ENCODE measurements at regions not wholly inside any gene's neighbourhood (a gene's known extent, or its start where the extent isn't known, plus 50 kb on each side); places are given as distances from the start of the nearest gene placed in this dataset.

GRCh38 chr13:50512474-50513299 lies 330.8 kb downstream of the DLEU7 start:
- no peak for DNase-seq

GRCh38 chr13:50513300-50513877 lies 330.1 kb downstream of the DLEU7 start:
- no peak for DNase-seq

- DNase-seq: no peak
Observed at GRCh38 chr13:50514249-50514648, 329.2 kb downstream of the DLEU7 start.

GRCh38 chr13:50518131-50518530 lies 325.4 kb downstream of the DLEU7 start:
- no peak for DNase-seq

- DNase-seq: no peak
Observed at GRCh38 chr13:50518781-50519201, 324.7 kb downstream of the DLEU7 start.

- DNase-seq: no peak
Observed at GRCh38 chr13:50519866-50520265, 323.6 kb downstream of the DLEU7 start.

- DNase-seq: no peak
Observed at GRCh38 chr13:50521006-50521830, 322.3 kb downstream of the DLEU7 start.

- no peak for DNase-seq
Observed at GRCh38 chr13:50521831-50522149, 321.7 kb downstream of the DLEU7 start.

- no peak for DNase-seq
Observed at GRCh38 chr13:50522506-50522905, 321.0 kb downstream of the DLEU7 start.

GRCh38 chr13:50523307-50523706 lies 320.2 kb downstream of the DLEU7 start:
- no peak for DNase-seq

- DNase-seq: no peak
Observed at GRCh38 chr13:50524560-50524959, 318.9 kb downstream of the DLEU7 start.

- DNase-seq: no peak
Observed at GRCh38 chr13:50526661-50527071, 316.8 kb downstream of the DLEU7 start.

GRCh38 chr13:50527188-50527587 lies 316.3 kb downstream of the DLEU7 start:
- DNase-seq: no peak

GRCh38 chr13:50527612-50528509 lies 315.6 kb downstream of the DLEU7 start:
- no peak for DNase-seq

GRCh38 chr13:50529154-50529882 lies 314.2 kb downstream of the DLEU7 start:
- peak; percentile 21 for DNase-seq

- DNase-seq: peak; percentile 18
Observed at GRCh38 chr13:50531917-50532899, 311.3 kb downstream of the DLEU7 start.

- DNase-seq: no peak
Observed at GRCh38 chr13:50535050-50535449, 308.4 kb downstream of the DLEU7 start.

- no peak for DNase-seq
Observed at GRCh38 chr13:50537029-50537428, 306.5 kb downstream of the DLEU7 start.

- DNase-seq: no peak
Observed at GRCh38 chr13:50539791-50540530, 303.5 kb downstream of the DLEU7 start.

- no peak for DNase-seq
Observed at GRCh38 chr13:50543141-50543540, 300.4 kb downstream of the DLEU7 start.

Measured in HCEC 1CT (cell line).